ENCODE measurements at regions not wholly inside any gene's neighbourhood (a gene's known extent, or its start where the extent isn't known, plus 50 kb on each side); places are given as distances from the start of the nearest gene placed in this dataset.

GRCh38 chr11:116066777-116067176 is 562.6 kb upstream of the CADM1 start:
- DNase-seq (ENCODE audit: low spot score): no peak
- in situ Hi-C loops (cut with MboI; ENCODE audit: low sequenced_read_pairs, unreplicated experiment): no loop called here
- no peak for TF ChIP-seq CTCF (IDR thresholded peaks at IDR 0.05; ENCODE audit: borderline replicate concordance, control extremely low read depth, extremely low read depth, insufficient read depth, missing control alignments)

GRCh38 chr11:116065986-116066385 is 561.8 kb upstream of the CADM1 start:
- DNase-seq (ENCODE audit: low spot score): no peak
- TF ChIP-seq CTCF (IDR thresholded peaks at IDR 0.05; ENCODE audit: borderline replicate concordance, control extremely low read depth, extremely low read depth, insufficient read depth, missing control alignments): no peak
- in situ Hi-C loops (cut with MboI; ENCODE audit: low sequenced_read_pairs, unreplicated experiment): no loop called here

- no peak for TF ChIP-seq CTCF (IDR thresholded peaks at IDR 0.05; ENCODE audit: borderline replicate concordance, control extremely low read depth, extremely low read depth, insufficient read depth, missing control alignments)
- DNase-seq (ENCODE audit: low spot score): no peak
- in situ Hi-C loops (cut with MboI; ENCODE audit: low sequenced_read_pairs, unreplicated experiment): no loop called here
These were observed 561.1 kb upstream of the CADM1 start for GRCh38 chr11:116065191-116065895.

GRCh38 chr11:116062490-116063171 is 558.4 kb upstream of the CADM1 start:
- DNase-seq (ENCODE audit: low spot score): no peak
- no peak for TF ChIP-seq CTCF (IDR thresholded peaks at IDR 0.05; ENCODE audit: borderline replicate concordance, control extremely low read depth, extremely low read depth, insufficient read depth, missing control alignments)
- in situ Hi-C loops (cut with MboI; ENCODE audit: low sequenced_read_pairs, unreplicated experiment): no loop called here

- in situ Hi-C loops (cut with MboI; ENCODE audit: low sequenced_read_pairs, unreplicated experiment): no loop called here
- no peak for TF ChIP-seq CTCF (IDR thresholded peaks at IDR 0.05; ENCODE audit: borderline replicate concordance, control extremely low read depth, extremely low read depth, insufficient read depth, missing control alignments)
- no peak for DNase-seq (ENCODE audit: low spot score)
These were observed 557.9 kb upstream of the CADM1 start for GRCh38 chr11:116062129-116062489.

GRCh38 chr11:116061322-116061721 is 557.1 kb upstream of the CADM1 start:
- no peak for DNase-seq (ENCODE audit: low spot score)
- no peak for TF ChIP-seq CTCF (IDR thresholded peaks at IDR 0.05; ENCODE audit: borderline replicate concordance, control extremely low read depth, extremely low read depth, insufficient read depth, missing control alignments)
- in situ Hi-C loops (cut with MboI; ENCODE audit: low sequenced_read_pairs, unreplicated experiment): no loop called here

Measured in GM13976 (cell line).